ENCODE measurements at regions not wholly inside any gene's neighbourhood (a gene's known extent, or its start where the extent isn't known, plus 50 kb on each side); places are given as distances from the start of the nearest gene placed in this dataset.
"Not testable (repeated sequence)": the region's sequence is repeated elsewhere in the genome, so short reads cannot be mapped to it uniquely, and the experiment has no call there.

DNA sequence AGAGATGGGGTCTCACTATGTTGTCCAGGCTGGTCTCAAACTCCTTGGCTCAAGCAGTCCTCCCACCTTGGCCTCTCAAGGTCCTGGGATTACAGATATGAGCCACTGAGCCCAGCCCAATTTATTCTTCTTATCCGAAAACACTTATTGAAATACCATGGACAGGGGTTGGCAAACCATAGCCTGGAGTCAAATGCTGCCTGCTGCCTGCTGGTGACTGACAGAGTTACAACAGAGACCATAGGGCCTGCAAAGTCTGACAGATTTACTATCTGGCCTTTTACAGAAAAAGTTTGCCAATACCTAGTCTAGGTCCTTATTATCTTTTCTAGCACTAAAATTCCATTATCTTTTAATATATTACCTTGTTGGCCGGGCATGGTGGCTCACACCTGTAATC is 87.1 kb upstream of the ZNF281 start:
- DNase-seq: no peak

GRCh38 chr1:200495901-200496300 is 86.1 kb upstream of the ZNF281 start:
- DNase-seq: no peak

DNA sequence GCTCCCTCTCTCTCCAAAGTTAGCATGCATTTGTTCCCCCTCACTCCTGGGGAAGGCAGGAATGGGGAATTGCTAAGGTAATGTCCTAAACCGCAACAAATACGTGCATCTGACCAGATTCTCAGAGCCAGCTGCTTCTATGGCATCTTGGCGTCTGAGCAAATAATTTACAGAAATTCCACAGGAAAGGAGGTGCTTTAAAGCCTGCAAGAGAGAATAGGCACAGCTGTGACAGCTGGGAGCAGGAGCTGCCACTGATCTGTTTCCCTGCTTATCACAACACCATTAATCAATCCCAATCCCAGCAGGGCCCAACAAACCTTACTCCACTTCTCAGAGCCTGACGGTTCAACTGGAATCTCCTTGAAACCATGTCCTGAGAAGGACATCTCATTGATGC is 83.5 kb upstream of the ZNF281 start:
- DNase-seq: no peak

DNA sequence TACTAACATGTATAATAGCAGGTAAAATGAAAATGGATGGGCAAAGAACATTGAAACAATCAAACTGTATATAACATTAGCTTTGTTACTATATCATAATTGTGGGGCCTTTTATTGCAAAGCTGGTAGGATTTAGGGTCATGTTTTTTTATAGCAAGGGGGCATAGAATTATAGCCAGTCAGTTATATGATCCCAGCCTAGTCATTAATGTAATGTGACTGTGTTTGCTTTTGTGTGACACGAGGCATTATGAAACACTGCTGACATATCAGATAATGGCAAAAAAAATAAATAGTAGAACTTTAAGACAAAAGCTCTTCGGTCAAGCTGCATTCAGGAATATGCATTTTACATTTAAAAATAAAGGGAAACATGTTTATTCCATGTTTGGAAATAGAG is 81.3 kb upstream of the ZNF281 start:
- no peak for DNase-seq

GRCh38 chr1:200490183-200490582 is 80.3 kb upstream of the ZNF281 start:
- no peak for DNase-seq

DNA sequence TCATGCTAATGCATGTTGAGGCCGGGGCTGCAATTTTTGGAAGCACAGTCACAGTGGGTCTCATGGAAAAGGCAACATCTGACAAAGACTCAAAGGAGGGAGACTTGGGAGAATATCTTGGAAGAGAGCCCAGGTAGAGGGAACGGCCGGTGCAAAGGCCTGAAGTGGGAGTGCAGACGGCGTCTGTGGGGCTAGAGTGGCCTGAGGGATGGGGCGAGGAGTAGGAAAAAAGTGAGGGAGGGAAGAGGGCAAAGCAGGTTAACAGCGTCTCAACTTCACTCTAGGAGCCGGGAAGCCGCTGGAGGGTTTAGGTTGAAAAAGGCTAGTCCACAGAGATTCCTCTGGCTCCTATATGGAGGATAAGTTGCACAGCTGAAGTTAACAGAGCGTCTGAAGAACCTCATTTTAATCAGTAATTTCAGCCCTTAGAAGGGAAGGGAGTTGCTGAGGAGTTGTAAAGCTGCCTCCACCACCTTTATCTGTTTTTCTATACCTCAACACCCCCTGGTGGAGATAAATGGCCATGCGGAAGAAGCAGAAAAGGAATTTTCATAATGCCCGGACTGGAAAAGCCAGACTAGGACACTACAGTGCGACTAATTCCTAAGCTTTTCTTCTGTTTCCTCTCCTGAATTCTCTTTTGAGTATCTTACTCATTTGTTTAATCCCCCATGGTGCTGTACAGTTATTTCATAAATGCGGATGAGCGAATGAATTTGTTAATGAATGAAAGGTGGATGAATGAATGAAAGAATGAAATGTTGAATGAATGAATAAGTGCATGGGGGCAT is 78.7 kb upstream of the ZNF281 start:
- peak; percentile 67 for DNase-seq

GRCh38 chr1:200487650-200488049 is 77.8 kb upstream of the ZNF281 start:
- no peak for DNase-seq

DNA sequence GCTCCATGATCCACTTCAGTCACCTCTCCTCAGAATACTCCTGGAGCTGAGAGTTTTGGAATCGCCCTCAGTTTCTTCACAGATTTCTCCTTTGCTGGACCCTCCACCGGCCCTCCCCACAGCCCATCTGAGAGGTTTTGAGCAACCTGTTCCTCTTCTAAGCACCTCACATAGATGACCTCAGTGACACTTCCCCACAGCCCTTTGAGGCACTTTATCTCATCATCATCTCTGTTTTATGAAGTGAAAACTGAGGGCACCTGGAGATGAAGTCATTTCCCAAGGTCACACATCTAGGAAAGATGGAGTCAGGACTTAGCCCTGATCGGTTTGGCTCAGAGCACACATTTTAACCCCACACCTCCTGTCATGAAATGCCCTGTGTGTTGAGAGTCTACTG is 76.8 kb upstream of the ZNF281 start:
- no peak for DNase-seq

- DNase-seq: not testable (repeated sequence)
Measured at GRCh38 chr1:200484438-200484946, 74.7 kb upstream of the ZNF281 start.

- no peak for DNase-seq
Measured at GRCh38 chr1:200483491-200484143, 73.8 kb upstream of the ZNF281 start.

GRCh38 chr1:200480964-200481363 is 71.1 kb upstream of the ZNF281 start:
- no peak for DNase-seq

- no peak for DNase-seq
Measured at GRCh38 chr1:200479816-200480215, 70.0 kb upstream of the ZNF281 start.

GRCh38 chr1:200478945-200479558 is 69.2 kb upstream of the ZNF281 start:
- no peak for DNase-seq

- DNase-seq: no peak
Measured at GRCh38 chr1:200478239-200478623, 68.4 kb upstream of the ZNF281 start.

DNA sequence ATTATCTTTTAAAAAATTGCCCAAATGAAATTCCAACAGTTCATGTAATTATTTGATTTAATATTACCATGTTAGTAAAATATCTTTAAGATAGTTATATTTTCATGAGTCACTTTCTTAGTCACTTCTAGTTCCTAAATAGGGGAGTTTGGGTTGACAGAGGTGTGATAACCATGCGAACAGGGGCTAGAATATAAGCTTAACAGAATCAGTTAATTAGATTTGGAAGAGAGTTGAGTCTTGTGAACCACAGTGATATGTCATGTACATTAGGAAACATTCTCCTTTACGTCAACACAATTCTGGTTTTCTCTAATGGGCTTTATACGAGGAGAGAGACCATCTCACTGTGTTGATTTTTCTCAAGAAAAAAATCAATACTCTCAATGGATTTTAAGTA is 64.8 kb upstream of the ZNF281 start:
- DNase-seq: peak; percentile 23

DNA sequence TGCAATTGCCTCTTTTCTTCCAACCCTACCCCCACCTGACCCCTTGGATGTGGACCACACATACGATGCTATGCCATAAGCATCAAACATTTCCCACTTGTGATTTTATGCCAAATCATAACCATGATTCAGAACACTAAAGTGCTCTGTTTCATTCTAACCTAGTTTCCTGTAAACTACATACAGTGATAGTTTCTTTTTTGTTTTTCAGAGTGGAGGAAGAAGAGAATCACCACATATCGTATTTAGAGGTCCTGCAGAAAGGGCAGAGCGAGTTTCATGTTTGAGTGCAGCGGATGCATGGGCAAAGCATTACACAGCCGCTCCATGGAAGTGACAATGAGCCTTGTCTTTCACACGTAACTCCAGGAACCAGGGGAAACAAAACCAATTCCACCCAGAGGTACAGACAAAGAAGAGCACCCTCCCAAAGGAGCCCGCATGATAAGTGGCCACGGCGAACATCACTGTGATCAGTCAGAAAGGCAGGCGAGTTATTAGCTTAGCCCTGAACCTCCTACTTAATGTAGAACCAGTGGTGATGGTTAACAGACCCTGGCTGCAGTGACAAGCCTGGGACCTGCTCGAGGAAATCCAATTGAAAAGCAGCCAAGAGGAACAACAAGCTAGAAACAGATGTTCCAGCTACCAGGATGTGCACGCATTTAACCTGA is 64.0 kb upstream of the ZNF281 start:
- DNase-seq: peak; percentile 8

DNA sequence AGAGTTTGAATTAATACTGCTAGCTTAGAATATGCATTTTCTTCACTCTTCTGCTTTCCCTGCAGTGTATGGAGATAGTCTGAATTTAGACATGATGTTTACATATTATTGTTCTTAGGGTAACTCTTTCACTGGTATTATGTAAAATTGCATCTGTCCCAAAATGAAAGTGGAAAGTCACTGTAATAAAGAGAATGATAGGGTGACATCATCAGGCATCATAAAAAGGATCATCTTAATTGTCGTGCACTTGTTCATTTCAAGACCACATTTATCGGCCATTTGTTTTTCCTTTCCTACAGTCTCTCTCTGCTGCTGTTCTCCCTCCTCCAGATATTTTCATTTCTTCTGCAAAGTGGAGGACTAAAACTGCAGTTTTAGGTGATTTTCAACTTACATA is 61.9 kb upstream of the ZNF281 start:
- no peak for DNase-seq

DNA sequence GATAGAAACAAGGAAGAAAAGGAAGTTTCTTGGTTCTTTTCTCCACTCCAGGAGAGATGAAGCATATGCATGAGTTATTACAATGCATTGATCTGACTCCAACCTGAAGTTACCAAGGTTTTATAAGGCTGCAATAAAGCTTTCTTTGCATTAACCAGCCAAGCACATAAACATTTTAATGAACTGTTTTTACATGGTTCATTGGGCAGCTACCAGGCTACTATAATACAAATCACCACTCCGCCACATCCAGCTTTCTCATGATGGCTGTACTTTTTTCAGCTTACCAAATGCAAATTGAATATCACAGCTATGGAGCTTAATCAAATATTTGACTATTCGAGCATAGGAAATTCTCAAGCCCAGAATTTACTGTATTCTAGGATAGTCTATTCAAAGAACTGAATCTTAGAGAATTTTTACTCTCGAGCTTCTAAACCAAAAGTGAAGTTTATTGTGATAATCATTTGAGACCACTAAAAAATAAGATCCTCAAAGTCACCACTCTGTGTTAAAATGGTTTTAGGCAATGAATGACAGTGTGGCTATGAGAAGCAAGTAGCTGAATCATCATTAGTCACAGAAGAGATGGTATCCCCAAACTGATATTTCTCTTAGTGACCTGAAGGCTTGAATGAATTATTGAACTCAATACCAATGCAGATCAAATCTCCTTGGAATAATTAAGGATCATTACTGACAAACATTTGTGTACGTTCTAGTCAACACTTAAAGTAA is 58.6 kb upstream of the ZNF281 start:
- DNase-seq: no peak

DNA sequence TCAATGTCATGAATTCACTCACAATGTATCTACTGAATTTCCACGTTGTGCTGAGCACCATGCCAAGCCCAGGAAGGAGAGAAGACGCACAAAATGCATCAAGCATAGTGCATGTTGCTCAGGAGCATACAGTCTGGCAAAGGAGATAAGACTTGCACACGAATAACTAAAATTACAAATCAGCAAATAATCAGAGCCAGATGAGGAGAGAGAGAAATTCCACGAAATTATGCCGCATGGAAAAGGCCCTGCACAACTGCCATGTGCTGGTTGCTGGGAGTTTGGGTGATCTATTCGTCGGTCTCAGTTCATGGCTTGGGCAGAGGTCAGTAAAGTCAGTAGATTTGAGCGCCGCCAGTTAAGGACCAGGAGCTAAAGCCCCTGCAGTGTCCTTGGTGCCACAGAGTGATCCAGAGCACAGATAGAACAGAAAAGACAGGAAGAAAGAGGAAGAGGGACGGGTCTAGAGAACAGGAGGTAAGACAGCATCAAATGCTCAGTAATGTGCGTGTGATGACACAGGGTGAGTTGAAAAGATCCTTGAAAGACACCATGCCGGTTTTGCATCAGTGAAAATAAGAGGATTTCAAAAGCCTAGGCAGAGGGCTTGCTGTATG is 55.1 kb upstream of the ZNF281 start:
- DNase-seq: no peak
